HuH-7 (cell line): ENCODE measurements at regions not wholly inside any gene's neighbourhood (a gene's known extent, or its start where the extent isn't known, plus 50 kb on each side); places are given as distances from the start of the nearest gene placed in this dataset.

Source experiments
- DNase-seq: peaks from one replicate; pipeline ENCODE4 v3.0.0; 2011; ENCODE audit warnings: low spot score

GRCh38 chr15:31555022-31555421 lies 228.4 kb downstream of the KLF13 start:
- DNase-seq: no peak

- no peak for DNase-seq
Observed at GRCh38 chr15:31556494-31557150, 230.0 kb downstream of the KLF13 start.

- DNase-seq: no peak
Observed at GRCh38 chr15:31557899-31558298, 231.3 kb downstream of the KLF13 start.

GRCh38 chr15:31558840-31559239 lies 232.2 kb downstream of the KLF13 start:
- no peak for DNase-seq

- DNase-seq: no peak
Observed at GRCh38 chr15:31559786-31560185, 233.2 kb downstream of the KLF13 start.

GRCh38 chr15:31560643-31561042 lies 234.0 kb downstream of the KLF13 start:
- no peak for DNase-seq

- no peak for DNase-seq
Observed at GRCh38 chr15:31561156-31561555, 234.5 kb downstream of the KLF13 start.

GRCh38 chr15:31563001-31563400 lies 236.4 kb downstream of the KLF13 start:
- DNase-seq: no peak

- DNase-seq: no peak
Observed at GRCh38 chr15:31563421-31563820, 236.8 kb downstream of the KLF13 start.

- no peak for DNase-seq
Observed at GRCh38 chr15:31567861-31568260, 241.2 kb downstream of the KLF13 start.

GRCh38 chr15:31569836-31570235 lies 243.2 kb downstream of the KLF13 start:
- no peak for DNase-seq

GRCh38 chr15:31570591-31570990 lies 244.0 kb downstream of the KLF13 start:
- DNase-seq: no peak

- no peak for DNase-seq
Observed at GRCh38 chr15:31571676-31572075, 245.0 kb downstream of the KLF13 start.

- no peak for DNase-seq
Observed at GRCh38 chr15:31573759-31574158, 247.1 kb downstream of the KLF13 start.

GRCh38 chr15:31574766-31575165 lies 248.1 kb downstream of the KLF13 start:
- no peak for DNase-seq

- DNase-seq: no peak
Observed at GRCh38 chr15:31577108-31577507, 250.5 kb downstream of the KLF13 start.

GRCh38 chr15:31579282-31579681 lies 252.6 kb downstream of the KLF13 start:
- DNase-seq: no peak

- no peak for DNase-seq
Observed at GRCh38 chr15:31579976-31580375, 253.3 kb downstream of the KLF13 start.

- DNase-seq: no peak
Observed at GRCh38 chr15:31584195-31584594, 257.6 kb downstream of the KLF13 start.

- no peak for DNase-seq
Observed at GRCh38 chr15:31585240-31585639, 258.6 kb downstream of the KLF13 start.

- no peak for DNase-seq
Observed at GRCh38 chr15:31586841-31587240, 260.2 kb downstream of the KLF13 start.

GRCh38 chr15:31587583-31587982 lies 260.9 kb downstream of the KLF13 start:
- DNase-seq: no peak

GRCh38 chr15:31590609-31591008 lies 264.0 kb downstream of the KLF13 start:
- DNase-seq: no peak

GRCh38 chr15:31591908-31592307 lies 265.3 kb downstream of the KLF13 start:
- DNase-seq: no peak

- no peak for DNase-seq
Observed at GRCh38 chr15:31597466-31597865, 270.8 kb downstream of the KLF13 start.
